K562 (cell line): ENCODE measurements at regions not wholly inside any gene's neighbourhood (a gene's known extent, or its start where the extent isn't known, plus 50 kb on each side); places are given as distances from the start of the nearest gene placed in this dataset.

ENCODE experiments used
- ATAC-seq: fragments of 200-7000 bp; cut with Tn5 transposase; 3 replicates; pipeline ENCODE4 v1.9.1; 2020; ENCODE audit warnings: moderate library complexity
- BruUV-seq: library from RNA; stranded (reverse); fragments of 400-500 nt; replicated peaks from 2 replicates; lab custom pipeline; 2021; lab: Mats Ljungman, UMichigan
- CTCF ChIA-PET: fragments of 300-600 bp; formaldehyde crosslinking; extraction: SDS; loops from one replicate; lab custom pipeline; 2021; ENCODE audit warnings: low intra/inter-chr PET ratio; lab: Yijun Ruan, JAX
- POLR2A ChIA-PET: fragments of 300-600, 350-650 bp; sonication (Branson Sonifier 250); formaldehyde crosslinking; extraction: SDS; loops from one replicate; lab custom pipeline; 2021; ENCODE audit warnings: antibody characterized with exemption, inconsistent platforms; lab: Yijun Ruan, JAX
- DNase-seq, 4 experiments: peaks; one replicate each; pipeline versions ENCODE4 v3.0.0 to v3.0.0-alpha.2; 2011 to 2018; ENCODE audit warnings: low spot score in 3 of 4, mixed read lengths in 3 of 4; ENCODE audit errors: extremely low read depth in 1 of 4
- FAIRE-seq: peaks from 2 replicates; lab custom pipeline; 2011; peaks lifted over from hg19 to GRCh38; lab: Jason Lieb, UNC
- H2AFZ ChIP-seq: 2 replicates; pipeline ENCODE4 v1.6.0; 2011; ENCODE audit warnings: low read depth, low read length, control low read depth, inconsistent platforms
- H3K27ac ChIP-seq: fragments of 200-600 bp; 3 replicates; pipeline ENCODE4 v1.8.0; 2011; ENCODE audit warnings: low read depth, mild to moderate bottlenecking, control low read depth, inconsistent platforms, low read length, moderate library complexity, mixed read lengths; ENCODE audit errors: extremely low read depth
- H3K27me3 ChIP-seq, 2 experiments: fragments of 300-600 bp in 1 of 2; 2 replicates in 1 of 2; 3 replicates in 1 of 2; pipeline versions ENCODE4 v1.6.0 to v1.8.0; 2011; ENCODE audit warnings: inconsistent platforms in 2 of 2, low read length in 2 of 2, mild to moderate bottlenecking in 1 of 2, mixed read lengths in 1 of 2, moderate library complexity in 1 of 2; ENCODE audit not compliant: control insufficient read depth in 2 of 2, insufficient read depth in 2 of 2
- H3K36me3 ChIP-seq: fragments of 300-600 bp; 3 replicates; pipeline ENCODE4 v1.8.0; 2011; ENCODE audit warnings: mild to moderate bottlenecking, low read length, inconsistent platforms; ENCODE audit not compliant: control insufficient read depth, insufficient read depth
- H3K4me1 ChIP-seq, 2 experiments: fragments of 200-600 bp in 1 of 2; replicated peaks in 1 of 2; 2 replicates in 1 of 2; 3 replicates in 1 of 2; pipeline versions ENCODE4 v1.5.1 to v1.8.0; 2011; ENCODE audit warnings: inconsistent platforms in 2 of 2, low read length in 2 of 2, mild to moderate bottlenecking in 1 of 2, mixed read lengths in 1 of 2, moderate library complexity in 1 of 2; ENCODE audit not compliant: control insufficient read depth in 2 of 2, insufficient read depth in 2 of 2
- H3K4me2 ChIP-seq: 2 replicates; pipeline ENCODE4 v1.6.1; 2011; ENCODE audit warnings: low read length, control low read depth, inconsistent platforms, mixed read lengths; ENCODE audit not compliant: insufficient read depth
- H3K4me3 ChIP-seq: fragments of 200-600 bp; sonication (generic), shearing (Covaris generic); 2 replicates; pipeline ENCODE4 v1.5.1; 2016; ENCODE audit warnings: control low read depth, inconsistent platforms
- H3K79me2 ChIP-seq: fragments of 200-600 bp; 3 replicates; pipeline ENCODE4 v1.8.0; 2011; ENCODE audit warnings: low read length, inconsistent platforms; ENCODE audit not compliant: control insufficient read depth, insufficient read depth
- H3K9ac ChIP-seq, 2 experiments: 2 replicates each; pipeline versions ENCODE4 v1.6.0 to v1.6.1; 2011; ENCODE audit warnings: low read depth in 2 of 2, low read length in 2 of 2, control low read depth in 1 of 2, inconsistent platforms in 1 of 2, mild to moderate bottlenecking in 1 of 2, mixed read lengths in 1 of 2; ENCODE audit not compliant: insufficient read depth in 1 of 2
- H3K9me1 ChIP-seq: one replicate; pipeline ENCODE4 v1.6.0; 2011; ENCODE audit warnings: inconsistent platforms, mild to moderate bottlenecking, low read length, moderate library complexity; ENCODE audit not compliant: control insufficient read depth, insufficient read depth
- H3K9me3 ChIP-seq: replicated peaks from 2 replicates; pipeline ENCODE4 v1.5.1; 2011; ENCODE audit warnings: low read depth, low read length, inconsistent platforms; ENCODE audit not compliant: control insufficient read depth, insufficient read depth
- H4K20me1 ChIP-seq: replicated peaks from 2 replicates; pipeline ENCODE4 v1.6.1; 2011; ENCODE audit warnings: low read length, inconsistent platforms, mixed read lengths; ENCODE audit not compliant: control insufficient read depth, insufficient read depth
- BRCA1 ChIP-seq, 2 experiments: fragments of 450-650 bp in 1 of 2; sonication (generic) in 1 of 2; formaldehyde crosslinking in 1 of 2; IDR thresholded peaks; 2 replicates each; pipeline versions ENCODE4 v1.5.0 to v1.6.1; 2017 to 2020; ENCODE audit warnings: mild to moderate bottlenecking in 1 of 2, missing genetic modification reagents in 1 of 2
- HMG20A ChIP-seq: fragments of 450-650 bp; formaldehyde crosslinking; conservative IDR thresholded peaks from 2 replicates; pipeline ENCODE4 v1.4.0; 2020; ENCODE audit warnings: mild to moderate bottlenecking, mixed read lengths
- MCM3 ChIP-seq: fragments of 450-650 bp; IDR thresholded peaks from 2 replicates; pipeline ENCODE4 v1.6.1; 2016
- TAL1 ChIP-seq: fragments of 450-650 bp; IDR thresholded peaks from 2 replicates; pipeline ENCODE4 v1.6.1; 2016; ENCODE audit warnings: mild to moderate bottlenecking
- ZNF239 ChIP-seq: fragments of 250-450 bp; sonication (Bioruptor Pico); IDR thresholded peaks from 2 replicates; pipeline ENCODE4 v1.4.0; 2020; ENCODE audit warnings: mild to moderate bottlenecking
- WGBS: fragments of 100-300 bp; shearing (Covaris generic); methylation state at CpG from one replicate; pipeline ENCODE4 v1.1.6; 2016; ENCODE audit warnings: low coverage, mixed read lengths; ENCODE audit not compliant: insufficient coverage; ENCODE audit errors: missing lambda C conversion rate; 5-methylcytosine and 5-hydroxymethylcytosine counted together
- in situ Hi-C: fragments of 300-500 bp; cut with MboI; formaldehyde crosslinking; loops from 4 replicates; pipeline ENCODE4 v1.15.0; 2018; ENCODE audit warnings: inconsistent platforms, mixed read lengths
- intact Hi-C: fragments of 100-400 bp; cut with micrococcal nuclease; formaldehyde crosslinking; loops from 2 replicates; pipeline ENCODE4 v1.14.2; 2022
- TF ChIP-seq, protein P1 (sequence below), 2 experiments: fragments of 450-650 bp; IDR thresholded peaks; 2 replicates each; pipeline ENCODE4 v1.6.1; 2016
- TF ChIP-seq, protein P2 (sequence below): sonication (generic); formaldehyde crosslinking; IDR thresholded peaks from 2 replicates; pipeline ENCODE4 v1.8.1; 2023; ENCODE audit warnings: mild to moderate bottlenecking, missing genetic modification reagents
- TF ChIP-seq, protein P3 (sequence below): fragments of 450-650 bp; IDR thresholded peaks from 2 replicates; pipeline ENCODE4 v1.6.1; 2017; ENCODE audit warnings: antibody characterized with exemption, mild to moderate bottlenecking
- TF ChIP-seq, protein P4 (sequence below): fragments of 250-450 bp; sonication (Bioruptor Pico); IDR thresholded peaks from 2 replicates; pipeline ENCODE4 v1.9.0; 2021; ENCODE audit warnings: mild to moderate bottlenecking
- TF ChIP-seq, protein P5 (sequence below): fragments of 250-450 bp; sonication (Bioruptor Pico); IDR thresholded peaks from 2 replicates; pipeline ENCODE4 v1.8.0; 2022; ENCODE audit warnings: inconsistent platforms
- TF ChIP-seq, protein P6 (sequence below): sonication (generic); formaldehyde crosslinking; IDR thresholded peaks from 2 replicates; pipeline ENCODE4 v1.8.1; 2023; ENCODE audit warnings: mild to moderate bottlenecking, missing genetic modification reagents, moderate library complexity

DNA sequence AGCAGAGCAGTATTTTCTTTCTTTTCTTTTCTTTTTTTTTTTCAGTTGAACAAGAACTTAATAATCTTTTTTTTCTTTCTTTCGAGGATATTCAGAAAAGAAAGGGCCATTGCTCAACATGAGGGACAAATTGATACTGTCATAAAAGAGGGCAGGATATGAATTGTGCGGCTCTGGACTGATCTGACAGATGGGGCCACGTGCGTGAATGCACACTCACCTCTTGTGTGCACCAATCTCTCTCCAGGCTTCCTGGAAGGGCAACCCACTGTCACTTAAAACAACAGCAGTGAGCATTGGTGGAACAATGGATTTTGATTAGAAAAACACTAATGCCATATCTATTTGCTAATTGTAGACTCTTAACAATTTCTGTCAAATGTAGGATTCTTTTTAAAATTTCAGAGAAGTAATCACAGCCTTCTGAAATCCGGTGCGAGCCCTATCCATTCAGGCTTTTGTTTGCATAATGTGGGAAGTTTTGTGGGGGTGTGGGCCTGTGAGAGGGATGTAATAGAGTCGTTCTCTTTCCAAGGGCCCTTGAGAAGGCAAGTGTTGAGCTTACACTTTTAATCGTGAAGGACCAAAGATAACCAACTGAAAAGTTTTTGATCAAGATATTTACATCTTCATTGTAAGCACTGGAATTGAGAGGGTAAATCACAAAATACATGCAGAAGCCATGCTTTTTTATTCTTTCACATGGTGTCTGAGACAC is 298.8 kb downstream of the SP3 start:
- Histone ChIP-seq H3K4me3 (no peak overlapping the region), H3K4me1 (no peaks in the 10 kb centered on the region), H3K36me3 (no peaks in the 10 kb centered on the region), H3K9ac (no peak overlapping the region), H3K27me3 (peaks cover 8 to 16% of the 10 kb centered on the region in 2 experiments; a peak in 4 of 5 replicates), H2AFZ (no peak overlapping the region), H3K27ac (no peak overlapping the region), H3K4me2 (no peak overlapping the region), H3K79me2 (no peaks in the 10 kb centered on the region), H3K9me1 (no peaks in the 10 kb centered on the region), H3K9me3 (no peaks in the 10 kb centered on the region), H4K20me1 (no peaks in the 10 kb centered on the region)
- BruUV-seq: no TSS peak
- FAIRE-seq: no peak
- intact Hi-C loops (no loop called here), in situ Hi-C loops (no loop called here)
- ATAC-seq: no peak
- no peak for DNase-seq
- ChIA-PET POLR2A (interaction anchor here (0.7 kb wide), 2 partner anchors 9 to 11 kb away, joined by 3 read pairs; no protein-coding TSS in a partner anchor), CTCF (no interaction called here)
- 1% methylated on average over 8 of the region's 8 CpGs for WGBS
- TF ChIP-seq, protein P1, sequence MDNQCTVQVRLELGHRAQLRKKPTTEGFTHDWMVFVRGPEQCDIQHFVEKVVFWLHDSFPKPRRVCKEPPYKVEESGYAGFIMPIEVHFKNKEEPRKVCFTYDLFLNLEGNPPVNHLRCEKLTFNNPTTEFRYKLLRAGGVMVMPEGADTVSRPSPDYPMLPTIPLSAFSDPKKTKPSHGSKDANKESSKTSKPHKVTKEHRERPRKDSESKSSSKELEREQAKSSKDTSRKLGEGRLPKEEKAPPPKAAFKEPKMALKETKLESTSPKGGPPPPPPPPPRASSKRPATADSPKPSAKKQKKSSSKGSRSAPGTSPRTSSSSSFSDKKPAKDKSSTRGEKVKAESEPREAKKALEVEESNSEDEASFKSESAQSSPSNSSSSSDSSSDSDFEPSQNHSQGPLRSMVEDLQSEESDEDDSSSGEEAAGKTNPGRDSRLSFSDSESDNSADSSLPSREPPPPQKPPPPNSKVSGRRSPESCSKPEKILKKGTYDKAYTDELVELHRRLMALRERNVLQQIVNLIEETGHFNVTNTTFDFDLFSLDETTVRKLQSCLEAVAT (IDR thresholded peaks at IDR 0.05): no peak
- TF ChIP-seq ZNF239 (CRISPR knock-in tag) (no peak), HMG20A (CRISPR knock-in tag) (no peak), BRCA1 (IDR thresholded peaks at IDR 0.05) (no peak), BRCA1 (CRISPR knock-in tag; IDR thresholded peaks at IDR 0.05) (no peak), TAL1 (no peak), MCM3 (no peak)
- TF ChIP-seq, protein P2, sequence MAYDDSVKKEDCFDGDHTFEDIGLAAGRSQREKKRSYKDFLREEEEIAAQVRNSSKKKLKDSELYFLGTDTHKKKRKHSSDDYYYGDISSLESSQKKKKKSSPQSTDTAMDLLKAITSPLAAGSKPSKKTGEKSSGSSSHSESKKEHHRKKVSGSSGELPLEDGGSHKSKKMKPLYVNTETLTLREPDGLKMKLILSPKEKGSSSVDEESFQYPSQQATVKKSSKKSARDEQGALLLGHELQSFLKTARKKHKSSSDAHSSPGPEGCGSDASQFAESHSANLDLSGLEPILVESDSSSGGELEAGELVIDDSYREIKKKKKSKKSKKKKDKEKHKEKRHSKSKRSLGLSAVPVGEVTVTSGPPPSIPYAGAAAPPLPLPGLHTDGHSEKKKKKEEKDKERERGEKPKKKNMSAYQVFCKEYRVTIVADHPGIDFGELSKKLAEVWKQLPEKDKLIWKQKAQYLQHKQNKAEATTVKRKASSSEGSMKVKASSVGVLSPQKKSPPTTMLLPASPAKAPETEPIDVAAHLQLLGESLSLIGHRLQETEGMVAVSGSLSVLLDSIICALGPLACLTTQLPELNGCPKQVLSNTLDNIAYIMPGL: no peak
- TF ChIP-seq, protein P3, sequence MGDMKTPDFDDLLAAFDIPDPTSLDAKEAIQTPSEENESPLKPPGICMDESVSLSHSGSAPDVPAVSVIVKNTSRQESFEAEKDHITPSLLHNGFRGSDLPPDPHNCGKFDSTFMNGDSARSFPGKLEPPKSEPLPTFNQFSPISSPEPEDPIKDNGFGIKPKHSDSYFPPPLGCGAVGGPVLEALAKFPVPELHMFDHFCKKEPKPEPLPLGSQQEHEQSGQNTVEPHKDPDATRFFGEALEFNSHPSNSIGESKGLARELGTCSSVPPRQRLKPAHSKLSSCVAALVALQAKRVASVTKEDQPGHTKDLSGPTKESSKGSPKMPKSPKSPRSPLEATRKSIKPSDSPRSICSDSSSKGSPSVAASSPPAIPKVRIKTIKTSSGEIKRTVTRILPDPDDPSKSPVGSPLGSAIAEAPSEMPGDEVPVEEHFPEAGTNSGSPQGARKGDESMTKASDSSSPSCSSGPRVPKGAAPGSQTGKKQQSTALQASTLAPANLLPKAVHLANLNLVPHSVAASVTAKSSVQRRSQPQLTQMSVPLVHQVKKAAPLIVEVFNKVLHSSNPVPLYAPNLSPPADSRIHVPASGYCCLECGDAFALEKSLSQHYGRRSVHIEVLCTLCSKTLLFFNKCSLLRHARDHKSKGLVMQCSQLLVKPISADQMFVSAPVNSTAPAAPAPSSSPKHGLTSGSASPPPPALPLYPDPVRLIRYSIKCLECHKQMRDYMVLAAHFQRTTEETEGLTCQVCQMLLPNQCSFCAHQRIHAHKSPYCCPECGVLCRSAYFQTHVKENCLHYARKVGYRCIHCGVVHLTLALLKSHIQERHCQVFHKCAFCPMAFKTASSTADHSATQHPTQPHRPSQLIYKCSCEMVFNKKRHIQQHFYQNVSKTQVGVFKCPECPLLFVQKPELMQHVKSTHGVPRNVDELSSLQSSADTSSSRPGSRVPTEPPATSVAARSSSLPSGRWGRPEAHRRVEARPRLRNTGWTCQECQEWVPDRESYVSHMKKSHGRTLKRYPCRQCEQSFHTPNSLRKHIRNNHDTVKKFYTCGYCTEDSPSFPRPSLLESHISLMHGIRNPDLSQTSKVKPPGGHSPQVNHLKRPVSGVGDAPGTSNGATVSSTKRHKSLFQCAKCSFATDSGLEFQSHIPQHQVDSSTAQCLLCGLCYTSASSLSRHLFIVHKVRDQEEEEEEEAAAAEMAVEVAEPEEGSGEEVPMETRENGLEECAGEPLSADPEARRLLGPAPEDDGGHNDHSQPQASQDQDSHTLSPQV: no peak
- TF ChIP-seq, protein P4, sequence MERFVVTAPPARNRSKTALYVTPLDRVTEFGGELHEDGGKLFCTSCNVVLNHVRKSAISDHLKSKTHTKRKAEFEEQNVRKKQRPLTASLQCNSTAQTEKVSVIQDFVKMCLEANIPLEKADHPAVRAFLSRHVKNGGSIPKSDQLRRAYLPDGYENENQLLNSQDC (CRISPR knock-in tag): no peak
- TF ChIP-seq, protein P5, sequence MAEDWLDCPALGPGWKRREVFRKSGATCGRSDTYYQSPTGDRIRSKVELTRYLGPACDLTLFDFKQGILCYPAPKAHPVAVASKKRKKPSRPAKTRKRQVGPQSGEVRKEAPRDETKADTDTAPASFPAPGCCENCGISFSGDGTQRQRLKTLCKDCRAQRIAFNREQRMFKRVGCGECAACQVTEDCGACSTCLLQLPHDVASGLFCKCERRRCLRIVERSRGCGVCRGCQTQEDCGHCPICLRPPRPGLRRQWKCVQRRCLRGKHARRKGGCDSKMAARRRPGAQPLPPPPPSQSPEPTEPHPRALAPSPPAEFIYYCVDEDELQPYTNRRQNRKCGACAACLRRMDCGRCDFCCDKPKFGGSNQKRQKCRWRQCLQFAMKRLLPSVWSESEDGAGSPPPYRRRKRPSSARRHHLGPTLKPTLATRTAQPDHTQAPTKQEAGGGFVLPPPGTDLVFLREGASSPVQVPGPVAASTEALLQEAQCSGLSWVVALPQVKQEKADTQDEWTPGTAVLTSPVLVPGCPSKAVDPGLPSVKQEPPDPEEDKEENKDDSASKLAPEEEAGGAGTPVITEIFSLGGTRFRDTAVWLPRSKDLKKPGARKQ (CRISPR knock-in tag): no peak
- TF ChIP-seq, protein P6, sequence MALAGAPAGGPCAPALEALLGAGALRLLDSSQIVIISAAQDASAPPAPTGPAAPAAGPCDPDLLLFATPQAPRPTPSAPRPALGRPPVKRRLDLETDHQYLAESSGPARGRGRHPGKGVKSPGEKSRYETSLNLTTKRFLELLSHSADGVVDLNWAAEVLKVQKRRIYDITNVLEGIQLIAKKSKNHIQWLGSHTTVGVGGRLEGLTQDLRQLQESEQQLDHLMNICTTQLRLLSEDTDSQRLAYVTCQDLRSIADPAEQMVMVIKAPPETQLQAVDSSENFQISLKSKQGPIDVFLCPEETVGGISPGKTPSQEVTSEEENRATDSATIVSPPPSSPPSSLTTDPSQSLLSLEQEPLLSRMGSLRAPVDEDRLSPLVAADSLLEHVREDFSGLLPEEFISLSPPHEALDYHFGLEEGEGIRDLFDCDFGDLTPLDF (CRISPR knock-in tag): no peak
